HCT116 (cell line): ENCODE measurements at regions not wholly inside any gene's neighbourhood (a gene's known extent, or its start where the extent isn't known, plus 50 kb on each side); places are given as distances from the start of the nearest gene placed in this dataset.

Source experiments
- ATAC-seq: fragments of 200-7000 bp; cut with Tn5 transposase; 2 replicates; pipeline ENCODE4 v1.9.1; 2020; ENCODE audit warnings: mild to moderate bottlenecking, moderate library complexity
- BruUV-seq: library from RNA; stranded (reverse); fragments of 400-500 nt; replicated peaks from 2 replicates; lab custom pipeline; 2021; lab: Mats Ljungman, UMichigan
- CTCF ChIA-PET: fragments of 300-600 bp; sonication (Branson Sonifier 250); formaldehyde crosslinking; loops from one replicate; lab custom pipeline; 2021; ENCODE audit warnings: antibody characterized with exemption; lab: Charles Lee
- POLR2A ChIA-PET: fragments of 300-600, 350-600 bp; sonication (Branson Sonifier 250); formaldehyde crosslinking; loops from one replicate; lab custom pipeline; 2021; ENCODE audit warnings: antibody characterized with exemption; lab: Charles Lee
- RAD21 ChIA-PET, 2 experiments: fragments of 300-600 bp; sonication (Branson Sonifier 250); formaldehyde crosslinking; loops; one replicate each; lab custom pipeline; 2023; ENCODE audit warnings: low total read pairs in 2 of 2; ENCODE audit not compliant: uncharacterized antibody in 2 of 2, unreplicated experiment in 2 of 2, low non-redundant PET in 1 of 2; lab: Charles Lee
- DNase-seq: peaks from one replicate; pipeline ENCODE4 v3.0.0-alpha.2; 2010; ENCODE audit warnings: low read depth, low spot score
- H2AFZ ChIP-seq: fragments of 200-600 bp; shearing (Covaris generic), sonication (generic); 2 replicates; pipeline ENCODE4 v1.6.1; 2017; ENCODE audit warnings: low read depth, mixed run types, mixed read lengths, antibody characterized with exemption, low read length; ENCODE audit not compliant: poor library complexity, severe bottlenecking
- H3K27ac ChIP-seq: 2 replicates; pipeline ENCODE4 v1.5.1; 2012; ENCODE audit warnings: low read depth, low read length
- H3K27me3 ChIP-seq: fragments of 200-600 bp; sonication (generic); 2 replicates; pipeline ENCODE4 v1.6.1; 2016; ENCODE audit warnings: mixed run types, low read length, mixed read lengths; ENCODE audit not compliant: insufficient read depth
- H3K36me3 ChIP-seq, 2 experiments: fragments of 200-500 bp in 1 of 2; fragments of 200-600 bp in 1 of 2; sonication (Bioruptor generic) in 1 of 2; sonication (generic) in 1 of 2; 2 replicates each; pipeline versions ENCODE4 v1.5.1 to v1.6.1; 2014 to 2016; ENCODE audit warnings: low read length in 2 of 2, inconsistent platforms in 1 of 2, mixed read lengths in 1 of 2, mixed run types in 1 of 2; ENCODE audit not compliant: insufficient read depth in 2 of 2, control insufficient read depth in 1 of 2
- H3K4me1 ChIP-seq, 2 experiments: fragments of 200-600 bp in 1 of 2; sonication (generic) in 1 of 2; 2 replicates each; pipeline versions ENCODE4 v1.5.1 to v1.6.1; 2012 to 2017; ENCODE audit warnings: low read length in 2 of 2, inconsistent platforms in 1 of 2, mild to moderate bottlenecking in 1 of 2, mixed read lengths in 1 of 2, mixed run types in 1 of 2, moderate library complexity in 1 of 2; ENCODE audit not compliant: insufficient read depth in 2 of 2, control insufficient read depth in 1 of 2
- H3K4me2 ChIP-seq: fragments of 200-600 bp; sonication (generic); 2 replicates; pipeline ENCODE4 v1.6.1; 2017; ENCODE audit warnings: mixed run types, low read length, mixed read lengths
- H3K4me3 ChIP-seq, 2 experiments: fragments of 200-600 bp in 1 of 2; sonication (generic) in 1 of 2; replicated peaks in 1 of 2; 2 replicates each; pipeline ENCODE4 v1.5.1; 2011 to 2016; ENCODE audit warnings: low read length in 2 of 2, control low read depth in 1 of 2, low read depth in 1 of 2, mild to moderate bottlenecking in 1 of 2, mixed read lengths in 1 of 2, mixed run types in 1 of 2
- H3K79me2 ChIP-seq: fragments of 200-600 bp; sonication (generic); 2 replicates; pipeline ENCODE4 v1.6.1; 2017; ENCODE audit warnings: mild to moderate bottlenecking, mixed run types, low read length, moderate library complexity, mixed read lengths; ENCODE audit not compliant: insufficient read depth
- H3K9ac ChIP-seq: fragments of 200-600 bp; sonication (generic); 2 replicates; pipeline ENCODE4 v1.6.1; 2016; ENCODE audit warnings: low read length, mixed read lengths
- H3K9me2 ChIP-seq: fragments of 200-600 bp; sonication (generic), shearing (Covaris generic); 2 replicates; pipeline ENCODE4 v1.6.1; 2017; ENCODE audit warnings: mixed run types, mild to moderate bottlenecking, moderate library complexity; ENCODE audit not compliant: insufficient read depth
- H3K9me3 ChIP-seq, 2 experiments: fragments of 200-500 bp in 1 of 2; fragments of 200-600 bp in 1 of 2; sonication (Bioruptor generic) in 1 of 2; sonication (generic) in 1 of 2; 2 replicates each; pipeline ENCODE4 v1.6.1; 2014 to 2017; ENCODE audit warnings: low read length in 2 of 2, mixed read lengths in 2 of 2, inconsistent platforms in 1 of 2, low read depth in 1 of 2, mild to moderate bottlenecking in 1 of 2, mixed run types in 1 of 2, moderate library complexity in 1 of 2; ENCODE audit not compliant: control insufficient read depth in 1 of 2, insufficient read depth in 1 of 2
- H4K20me1 ChIP-seq: fragments of 200-600 bp; sonication (generic), shearing (Covaris generic); 2 replicates; pipeline ENCODE4 v1.6.1; 2017; ENCODE audit warnings: mixed run types, mild to moderate bottlenecking, moderate library complexity; ENCODE audit not compliant: insufficient read depth
- CBX3 ChIP-seq: IDR thresholded peaks from 2 replicates; pipeline ENCODE4 v1.6.1; 2012; ENCODE audit warnings: low read depth
- CEBPB ChIP-seq: IDR thresholded peaks from 2 replicates; pipeline ENCODE4 v1.6.1; 2012; ENCODE audit warnings: low read depth
- ELF1 ChIP-seq: IDR thresholded peaks from 2 replicates; pipeline ENCODE4 v1.6.1; 2012; ENCODE audit warnings: low read depth, borderline replicate concordance
- EZH2phosphoT487 ChIP-seq: fragments of 200-600 bp; IDR thresholded peaks from 2 replicates; pipeline ENCODE4 v1.6.1; 2018; ENCODE audit warnings: antibody characterized with exemption, borderline replicate concordance
- FOSL1 ChIP-seq: IDR thresholded peaks from 2 replicates; pipeline ENCODE4 v1.6.1; 2012; ENCODE audit warnings: low read depth
- JUND ChIP-seq: IDR thresholded peaks from 2 replicates; pipeline ENCODE4 v1.6.1; 2012
- POLR2A ChIP-seq: IDR thresholded peaks from 2 replicates; pipeline ENCODE4 v1.7.0; 2011; ENCODE audit warnings: borderline replicate concordance; ENCODE audit not compliant: insufficient read depth, insufficient read length; ENCODE audit errors: extremely low read depth
- RAD21 ChIP-seq: IDR thresholded peaks from 2 replicates; pipeline ENCODE4 v1.6.1; 2012; ENCODE audit warnings: low read depth, mild to moderate bottlenecking
- SIN3A ChIP-seq: IDR thresholded peaks from 2 replicates; pipeline ENCODE4 v1.6.1; 2012; ENCODE audit warnings: low read depth
- SP1 ChIP-seq: IDR thresholded peaks from 2 replicates; pipeline ENCODE4 v1.6.1; 2012; ENCODE audit warnings: low read depth
- SRF ChIP-seq: IDR thresholded peaks from 2 replicates; pipeline ENCODE4 v1.6.1; 2012; ENCODE audit warnings: low read depth
- TCF7L2 ChIP-seq: IDR thresholded peaks from 2 replicates; pipeline ENCODE4 v1.7.0; 2011; ENCODE audit warnings: borderline replicate concordance, inconsistent platforms; ENCODE audit not compliant: insufficient read depth, insufficient read length; ENCODE audit errors: extremely low read depth
- ZNF274 ChIP-seq: fragments of 200-500 bp; sonication (Bioruptor generic); IDR thresholded peaks from 2 replicates; pipeline ENCODE4 v1.6.1; 2014; ENCODE audit warnings: mild to moderate bottlenecking, low read depth, low read length, inconsistent platforms
- intact Hi-C: fragments of 100-400 bp; cut with micrococcal nuclease; formaldehyde crosslinking; loops from 2 replicates; pipeline ENCODE4 v1.10.0; 2022
- TF ChIP-seq, protein P1 (sequence below), 3 experiments: fragments of 200-600 bp in 1 of 3; sonication (generic) in 1 of 3; IDR thresholded peaks in 2 of 3; conservative IDR thresholded peaks in 1 of 3; 2 replicates each; pipeline ENCODE4 v1.5.1; 2012 to 2017; ENCODE audit warnings: low read depth in 2 of 3, low read length in 2 of 3, antibody characterized with exemption in 1 of 3, borderline replicate concordance in 1 of 3, control low read depth in 1 of 3, mild to moderate bottlenecking in 1 of 3, mixed read lengths in 1 of 3, mixed run types in 1 of 3, moderate library complexity in 1 of 3; ENCODE audit not compliant: insufficient read depth in 1 of 3
- TF ChIP-seq, protein P2 (sequence below): IDR thresholded peaks from 2 replicates; pipeline ENCODE4 v1.6.1; 2012

DNA sequence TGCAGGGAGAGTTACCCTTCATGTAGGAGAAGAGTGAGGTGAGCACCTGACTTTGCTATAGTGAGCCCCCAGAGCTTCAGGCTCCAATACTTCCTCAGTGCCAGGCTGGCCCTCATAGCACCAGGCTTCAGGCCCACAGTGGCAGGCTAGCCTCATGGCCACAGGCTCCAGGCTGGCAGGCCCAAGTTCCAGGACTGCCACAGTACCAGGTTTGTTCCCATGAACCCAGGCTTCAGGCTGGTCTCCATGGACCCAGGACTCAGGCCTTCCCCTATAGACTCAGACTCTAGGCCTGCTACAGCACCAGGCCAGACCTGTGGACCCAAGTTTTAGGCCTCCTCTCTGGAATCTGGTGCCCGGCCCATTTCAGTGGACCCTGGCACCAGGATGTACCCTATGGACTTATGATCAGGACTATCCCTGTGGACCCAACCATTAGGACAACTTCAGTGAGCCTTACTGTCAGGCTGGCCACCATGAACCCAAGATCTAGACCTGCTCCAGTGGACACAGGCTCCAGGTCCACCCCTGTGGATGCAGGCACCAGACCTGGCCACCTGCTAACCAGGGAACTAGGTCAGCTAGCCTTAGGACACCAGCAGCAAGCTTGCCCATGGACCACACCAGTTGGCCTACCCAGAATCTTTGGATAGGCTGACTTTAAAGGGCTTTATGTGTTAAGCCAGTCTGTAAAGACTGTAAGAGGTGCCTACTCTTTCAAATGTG is 658.2 kb downstream of the KLHL13 start (continued):
- TF ChIP-seq RAD21 (no peak), SP1 (no peak), POLR2A (no peak), ZNF274 (no peak), CEBPB (no peak), ELF1 (no peak), EZH2phosphoT487 (no peak), SRF (no peak), TCF7L2 (no peak)
- TF ChIP-seq, protein P1, sequence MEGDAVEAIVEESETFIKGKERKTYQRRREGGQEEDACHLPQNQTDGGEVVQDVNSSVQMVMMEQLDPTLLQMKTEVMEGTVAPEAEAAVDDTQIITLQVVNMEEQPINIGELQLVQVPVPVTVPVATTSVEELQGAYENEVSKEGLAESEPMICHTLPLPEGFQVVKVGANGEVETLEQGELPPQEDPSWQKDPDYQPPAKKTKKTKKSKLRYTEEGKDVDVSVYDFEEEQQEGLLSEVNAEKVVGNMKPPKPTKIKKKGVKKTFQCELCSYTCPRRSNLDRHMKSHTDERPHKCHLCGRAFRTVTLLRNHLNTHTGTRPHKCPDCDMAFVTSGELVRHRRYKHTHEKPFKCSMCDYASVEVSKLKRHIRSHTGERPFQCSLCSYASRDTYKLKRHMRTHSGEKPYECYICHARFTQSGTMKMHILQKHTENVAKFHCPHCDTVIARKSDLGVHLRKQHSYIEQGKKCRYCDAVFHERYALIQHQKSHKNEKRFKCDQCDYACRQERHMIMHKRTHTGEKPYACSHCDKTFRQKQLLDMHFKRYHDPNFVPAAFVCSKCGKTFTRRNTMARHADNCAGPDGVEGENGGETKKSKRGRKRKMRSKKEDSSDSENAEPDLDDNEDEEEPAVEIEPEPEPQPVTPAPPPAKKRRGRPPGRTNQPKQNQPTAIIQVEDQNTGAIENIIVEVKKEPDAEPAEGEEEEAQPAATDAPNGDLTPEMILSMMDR (IDR thresholded peaks at IDR 0.05 in 2 of 3, conservative IDR thresholded peaks at IDR 0.05 in 1 of 3; ENCODE audit: borderline replicate concordance in 1 of 3, insufficient read depth in 1 of 3, low read depth in 2 of 3, low read length in 2 of 3) = no peak
- TF ChIP-seq, all 23 proteins: peak for 0

DNA sequence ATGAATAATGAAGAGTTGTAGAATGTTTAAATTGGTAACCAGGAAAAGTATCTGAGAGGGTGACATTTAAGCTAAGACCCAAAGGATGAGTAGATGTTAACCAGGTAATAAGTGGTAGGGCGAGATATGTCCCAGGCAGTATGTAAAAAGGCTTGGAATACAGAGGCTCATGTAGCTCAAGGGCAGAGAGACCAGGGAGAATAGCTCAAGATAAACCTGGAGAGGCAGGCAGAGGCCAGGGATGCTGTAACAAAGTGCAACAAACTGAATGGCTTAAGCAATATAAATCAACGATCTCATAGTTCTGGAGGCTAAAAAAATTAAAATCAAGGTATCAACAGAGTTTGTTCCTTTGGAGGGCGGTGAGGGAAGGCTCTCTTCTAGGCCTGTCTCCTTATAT is 660.8 kb downstream of the KLHL13 start:
- CTCF ChIA-PET = no interaction called here
- Histone ChIP-seq H3K27ac (no peak overlapping the region), H3K27me3 (no peaks in the 10 kb centered on the region), H3K4me1 (no peaks in the 10 kb centered on the region), H4K20me1 (no peaks in the 10 kb centered on the region)
- intact Hi-C loops = no loop called here
- POLR2A ChIA-PET = no interaction called here
- no peak for TF ChIP-seq SIN3A
- TF ChIP-seq JUND = no peak
- TF ChIP-seq ELF1 = no peak
- no peak for TF ChIP-seq EZH2phosphoT487
- no peak for TF ChIP-seq FOSL1
- TF ChIP-seq, protein P2, sequence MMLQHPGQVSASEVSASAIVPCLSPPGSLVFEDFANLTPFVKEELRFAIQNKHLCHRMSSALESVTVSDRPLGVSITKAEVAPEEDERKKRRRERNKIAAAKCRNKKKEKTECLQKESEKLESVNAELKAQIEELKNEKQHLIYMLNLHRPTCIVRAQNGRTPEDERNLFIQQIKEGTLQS = no peak
- TF ChIP-seq SRF = no peak
- TF ChIP-seq CBX3 = no peak
- TF ChIP-seq, all 23 proteins: peak for 0
- Histone ChIP-seq H3K9me2 (no peaks in the 10 kb centered on the region), H3K4me3 (no peak overlapping the region), H3K4me2 (no peak overlapping the region), H3K36me3 (no peaks in the 10 kb centered on the region), H3K79me2 (no peaks in the 10 kb centered on the region), H3K9ac (no peak overlapping the region), H3K9me3 (no peaks in the 10 kb centered on the region), H2AFZ (no peak overlapping the region)
- RAD21 ChIA-PET = no interaction called here
- DNase-seq (no peak), ATAC-seq (no peak)
- no TSS peak for BruUV-seq
